HepG2 (cell line): ENCODE measurements at regions not wholly inside any gene's neighbourhood (a gene's known extent, or its start where the extent isn't known, plus 50 kb on each side); places are given as distances from the start of the nearest gene placed in this dataset.

Experiments
- ATAC-seq: fragments of 200-7000 bp; cut with Tn5 transposase; 3 replicates; pipeline ENCODE4 v1.9.1; 2020; ENCODE audit warnings: mild to moderate bottlenecking, moderate library complexity
- BruUV-seq: library from RNA; stranded (reverse); fragments of 400-500 nt; replicated peaks from 2 replicates; lab custom pipeline; 2021; lab: Mats Ljungman, UMichigan
- CTCF ChIA-PET: fragments of 300-600 bp; formaldehyde crosslinking; extraction: SDS; loops from one replicate; lab custom pipeline; 2021; ENCODE audit warnings: low total read pairs, inconsistent platforms, low intra/inter-chr PET ratio; lab: Yijun Ruan, JAX
- POLR2A ChIA-PET: fragments of 350-600 bp; sonication (Branson Sonifier 250); formaldehyde crosslinking; loops from one replicate; lab custom pipeline; 2020; ENCODE audit warnings: antibody characterized with exemption, inconsistent platforms; lab: Yijun Ruan, JAX
- DNase-seq: peaks from one replicate; pipeline ENCODE4 v3.0.0-alpha.2; 2015; ENCODE audit warnings: low spot score
- FAIRE-seq: peaks from 3 replicates; lab custom pipeline; 2011; peaks lifted over from hg19 to GRCh38; lab: Jason Lieb, UNC
- H2AFZ ChIP-seq: one replicate; pipeline ENCODE4 v1.6.1; 2011; ENCODE audit warnings: low read length, inconsistent platforms
- H3K27ac ChIP-seq: fragments of 300-600 bp; 3 replicates; pipeline ENCODE4 v1.8.0; 2011; ENCODE audit warnings: mixed run types, mild to moderate bottlenecking, mixed read lengths, low read length, inconsistent platforms; ENCODE audit not compliant: insufficient read depth; ENCODE audit errors: extremely low read length
- H3K27me3 ChIP-seq, 2 experiments: fragments of 200-600 bp in 1 of 2; 2 replicates in 1 of 2; 3 replicates in 1 of 2; pipeline versions ENCODE4 v1.6.0 to v1.8.0; 2011; ENCODE audit warnings: low read length in 2 of 2, mild to moderate bottlenecking in 2 of 2, moderate library complexity in 2 of 2, inconsistent platforms in 1 of 2; ENCODE audit not compliant: insufficient read depth in 2 of 2, control insufficient read depth in 1 of 2
- H3K36me3 ChIP-seq, 2 experiments: fragments of 200-600 bp in 1 of 2; replicated peaks in 1 of 2; 2 replicates in 1 of 2; 3 replicates in 1 of 2; pipeline versions ENCODE4 v1.5.1 to v1.8.0; 2011; ENCODE audit warnings: low read length in 2 of 2, inconsistent platforms in 1 of 2; ENCODE audit not compliant: insufficient read depth in 2 of 2, control insufficient read depth in 1 of 2
- H3K4me1 ChIP-seq: 2 replicates; pipeline ENCODE4 v1.5.1; 2012; ENCODE audit warnings: low read length, inconsistent platforms; ENCODE audit not compliant: insufficient read depth
- H3K4me2 ChIP-seq: 2 replicates; pipeline ENCODE4 v1.6.0; 2011; ENCODE audit warnings: low read depth, low read length, inconsistent platforms
- H3K4me3 ChIP-seq, 3 experiments: fragments of 200-600 bp in 1 of 3; sonication (generic), shearing (Covaris generic) in 1 of 3; replicated peaks in 1 of 3; 2 replicates each; pipeline ENCODE4 v1.5.1; 2011 to 2016; ENCODE audit warnings: low read length in 3 of 3, inconsistent platforms in 2 of 3, low read depth in 2 of 3, mild to moderate bottlenecking in 2 of 3, control low read depth in 1 of 3, mixed read lengths in 1 of 3; ENCODE audit not compliant: insufficient read depth in 1 of 3
- H3K79me2 ChIP-seq: one replicate; pipeline ENCODE4 v1.6.1; 2011; ENCODE audit warnings: low read length, inconsistent platforms; ENCODE audit not compliant: insufficient read depth
- H3K9ac ChIP-seq: 2 replicates; pipeline ENCODE4 v1.6.0; 2011; ENCODE audit warnings: mild to moderate bottlenecking, low read depth, low read length, inconsistent platforms; ENCODE audit not compliant: insufficient read depth
- H3K9me3 ChIP-seq: 2 replicates; pipeline ENCODE4 v1.5.1; 2012; ENCODE audit warnings: mild to moderate bottlenecking, low read length
- H4K20me1 ChIP-seq: 2 replicates; pipeline ENCODE4 v1.6.0; 2011; ENCODE audit warnings: inconsistent platforms, mild to moderate bottlenecking, low read length, moderate library complexity; ENCODE audit not compliant: insufficient read depth
- CERS6 ChIP-seq: sonication (generic); formaldehyde crosslinking; IDR thresholded peaks from 2 replicates; pipeline ENCODE4 v1.5.0; 2020; ENCODE audit warnings: missing genetic modification reagents
- FOXA1 ChIP-seq, 2 experiments: fragments of 450-650 bp in 1 of 2; sonication (generic) in 1 of 2; formaldehyde crosslinking in 1 of 2; IDR thresholded peaks; 2 replicates each; pipeline versions ENCODE4 v1.4.0 to v1.6.1; 2016 to 2020; ENCODE audit warnings: missing genetic modification reagents in 1 of 2
- GZF1 ChIP-seq: sonication (generic); formaldehyde crosslinking; IDR thresholded peaks from 2 replicates; pipeline ENCODE4 v1.5.1; 2020; ENCODE audit warnings: mild to moderate bottlenecking, missing genetic modification reagents
- LRRFIP1 ChIP-seq: sonication (generic); formaldehyde crosslinking; conservative IDR thresholded peaks from 2 replicates; pipeline ENCODE4 v1.4.0; 2020; ENCODE audit warnings: missing genetic modification reagents
- SMARCC2 ChIP-seq: fragments of 450-650 bp; IDR thresholded peaks from 2 replicates; pipeline ENCODE4 v1.6.1; 2017; ENCODE audit warnings: antibody characterized with exemption, mild to moderate bottlenecking
- SMYD3 ChIP-seq: sonication (generic); formaldehyde crosslinking; IDR thresholded peaks from 2 replicates; pipeline ENCODE4 v1.8.1; 2023; ENCODE audit warnings: mild to moderate bottlenecking, missing genetic modification reagents
- WGBS: methylation state at CpG from one replicate; pipeline ENCODE4 v1.1.6; 2017; ENCODE audit warnings: low lambda C conversion rate; 5-methylcytosine and 5-hydroxymethylcytosine counted together
- in situ Hi-C: cut with HindIII; loops from 2 replicates; pipeline ENCODE4 v1.10.0; 2017; ENCODE audit warnings: low pct_unique_long_range_greater_than_20kb; ENCODE audit not compliant: extremely low pct_ligation_motif_present
- intact Hi-C: fragments of 100-400 bp; cut with micrococcal nuclease; formaldehyde crosslinking; loops from one replicate; pipeline ENCODE4 v1.10.0; 2022; ENCODE audit not compliant: unreplicated experiment
- TF ChIP-seq, protein P1 (sequence below): sonication (generic); formaldehyde crosslinking; IDR thresholded peaks from 2 replicates; pipeline ENCODE4 v1.5.0; 2020; ENCODE audit warnings: mild to moderate bottlenecking, missing genetic modification reagents, moderate library complexity

DNA sequence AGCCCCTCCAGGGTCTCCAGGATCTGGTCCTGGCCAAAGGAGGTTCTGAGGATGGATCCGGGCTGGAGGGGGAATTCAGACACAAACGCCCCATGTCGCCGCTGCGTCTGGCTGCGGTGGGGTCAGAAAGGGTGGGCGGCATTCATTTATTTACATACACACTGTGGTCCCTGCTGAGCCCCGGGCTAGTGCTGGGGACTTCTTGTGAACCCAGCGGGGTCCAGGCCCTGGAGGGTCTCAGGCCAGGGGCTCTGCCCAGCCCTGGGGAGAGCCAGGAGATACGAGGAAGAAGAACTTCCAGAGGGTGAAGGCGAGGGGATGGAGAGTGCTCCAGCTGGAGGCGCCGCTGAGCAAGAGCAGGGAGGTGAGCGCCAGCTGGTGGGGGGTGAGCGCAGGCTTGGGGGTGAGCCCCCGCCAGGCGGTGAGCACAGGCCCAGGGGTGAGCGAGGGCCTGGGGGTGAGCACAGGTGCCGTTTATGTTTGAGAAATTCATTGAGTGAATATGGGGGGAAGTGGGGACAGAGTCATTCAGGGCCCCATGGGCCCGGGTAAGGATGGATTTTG, 68.1 kb downstream of the NCOR2 start:
- Histone ChIP-seq H2AFZ (no peak overlapping the region), H3K36me3 (peaks cover 0 to 3% of the 10 kb centered on the region in 2 experiments; a peak in 2 of 5 replicates), H3K4me2 (no peak overlapping the region), H4K20me1 (peaks cover 31% of the 10 kb centered on the region; the same call in 1 of the 2 replicates), H3K9ac (no peak overlapping the region), H3K27ac (no peak overlapping the region), H3K27me3 (no peaks in the 10 kb centered on the region), H3K4me1 (peaks cover 27% of the 10 kb centered on the region), H3K79me2 (peaks cover 10% of the 10 kb centered on the region), H3K4me3 (no peak overlapping the region), H3K9me3 (no peaks in the 10 kb centered on the region)
- no peak for DNase-seq
- CTCF ChIA-PET = no interaction called here
- POLR2A ChIA-PET = no interaction called here
- no peak for FAIRE-seq
- WGBS = 97% methylated on average over 20 of the region's 20 CpGs
- no peak for ATAC-seq
- in situ Hi-C loops = no loop called here
- TF ChIP-seq GZF1 (CRISPR knock-in tag) (no peak), SMARCC2 (no peak), LRRFIP1 (CRISPR knock-in tag) (no peak), SMYD3 (CRISPR knock-in tag) (no peak), FOXA1 (IDR thresholded peaks at IDR 0.05) (no peak), FOXA1 (CRISPR knock-in tag; IDR thresholded peaks at IDR 0.05) (no peak), CERS6 (CRISPR knock-in tag) (no peak)
- TF ChIP-seq, protein P1, sequence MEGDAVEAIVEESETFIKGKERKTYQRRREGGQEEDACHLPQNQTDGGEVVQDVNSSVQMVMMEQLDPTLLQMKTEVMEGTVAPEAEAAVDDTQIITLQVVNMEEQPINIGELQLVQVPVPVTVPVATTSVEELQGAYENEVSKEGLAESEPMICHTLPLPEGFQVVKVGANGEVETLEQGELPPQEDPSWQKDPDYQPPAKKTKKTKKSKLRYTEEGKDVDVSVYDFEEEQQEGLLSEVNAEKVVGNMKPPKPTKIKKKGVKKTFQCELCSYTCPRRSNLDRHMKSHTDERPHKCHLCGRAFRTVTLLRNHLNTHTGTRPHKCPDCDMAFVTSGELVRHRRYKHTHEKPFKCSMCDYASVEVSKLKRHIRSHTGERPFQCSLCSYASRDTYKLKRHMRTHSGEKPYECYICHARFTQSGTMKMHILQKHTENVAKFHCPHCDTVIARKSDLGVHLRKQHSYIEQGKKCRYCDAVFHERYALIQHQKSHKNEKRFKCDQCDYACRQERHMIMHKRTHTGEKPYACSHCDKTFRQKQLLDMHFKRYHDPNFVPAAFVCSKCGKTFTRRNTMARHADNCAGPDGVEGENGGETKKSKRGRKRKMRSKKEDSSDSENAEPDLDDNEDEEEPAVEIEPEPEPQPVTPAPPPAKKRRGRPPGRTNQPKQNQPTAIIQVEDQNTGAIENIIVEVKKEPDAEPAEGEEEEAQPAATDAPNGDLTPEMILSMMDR (CRISPR knock-in tag) = peak; percentile 22
- intact Hi-C loops = no loop called here
- no TSS peak for BruUV-seq
